ENCODE measurements at regions not wholly inside any gene's neighbourhood (a gene's known extent, or its start where the extent isn't known, plus 50 kb on each side); places are given as distances from the start of the nearest gene placed in this dataset.
"Not testable (repeated sequence)": the region's sequence is repeated elsewhere in the genome, so short reads cannot be mapped to it uniquely, and the experiment has no call there.

GRCh38 chr6:80504882-80505281, 398.4 kb downstream of the BCKDHB start:
- no peak for TF ChIP-seq EZH2phosphoT487 (IDR thresholded peaks at IDR 0.05; ENCODE audit: borderline replicate concordance, low read length)
- no peak for TF ChIP-seq CTCF (IDR thresholded peaks at IDR 0.05; ENCODE audit: low read depth, low read length, poor library complexity, severe bottlenecking)
- H3K36me3 ChIP-seq (ENCODE audit: control insufficient read depth, low read length), result no peaks in the 10 kb centered on the region
- H3K9me2 ChIP-seq (replicated peaks; ENCODE audit: control insufficient read depth, low read length), result no peaks in the 10 kb centered on the region
- no peaks in the 10 kb centered on the region for H3K4me1 ChIP-seq (ENCODE audit: control insufficient read depth, low read length)
- no peaks in the 10 kb centered on the region for H3F3A ChIP-seq (ENCODE audit: control insufficient read depth, insufficient read depth)
- H3K27ac ChIP-seq (ENCODE audit: low read depth, low read length), result no peak overlapping the region
- H3K79me2 ChIP-seq (ENCODE audit: control insufficient read depth, low read length), result no peaks in the 10 kb centered on the region
- no peaks in the 10 kb centered on the region for H3K27me3 ChIP-seq (ENCODE audit: control insufficient read depth, low read length)
- no peaks in the 10 kb centered on the region for H4K20me1 ChIP-seq (ENCODE audit: control insufficient read depth, insufficient read depth, low read depth, low read length)
- no peaks in the 10 kb centered on the region for H3K9me3 ChIP-seq (ENCODE audit: control insufficient read depth, insufficient read depth, low read length)
- no peak overlapping the region for H3K4me2 ChIP-seq (ENCODE audit: low read length)
- H3K4me3 ChIP-seq (ENCODE audit: low read length), result no peak overlapping the region

GRCh38 chr6:80503660-80504059, 397.2 kb downstream of the BCKDHB start:
- TF ChIP-seq CTCF (IDR thresholded peaks at IDR 0.05; ENCODE audit: low read depth, low read length, poor library complexity, severe bottlenecking) (no peak), EZH2phosphoT487 (IDR thresholded peaks at IDR 0.05; ENCODE audit: borderline replicate concordance, low read length) (no peak)
- no peak overlapping the region for H3K4me2 ChIP-seq (ENCODE audit: low read length)
- no peak overlapping the region for H3K27ac ChIP-seq (ENCODE audit: low read depth, low read length)

GRCh38 chr6:80502871-80503270, 396.4 kb downstream of the BCKDHB start:
- no peak for TF ChIP-seq EZH2phosphoT487 (IDR thresholded peaks at IDR 0.05; ENCODE audit: borderline replicate concordance, low read length)
- TF ChIP-seq CTCF (IDR thresholded peaks at IDR 0.05; ENCODE audit: low read depth, low read length, poor library complexity, severe bottlenecking), result no peak
- H3K79me2 ChIP-seq (ENCODE audit: control insufficient read depth, low read length), result no peaks in the 10 kb centered on the region
- H4K20me1 ChIP-seq (ENCODE audit: control insufficient read depth, insufficient read depth, low read depth, low read length), result no peaks in the 10 kb centered on the region
- no peaks in the 10 kb centered on the region for H3F3A ChIP-seq (ENCODE audit: control insufficient read depth, insufficient read depth)
- H3K9me3 ChIP-seq (ENCODE audit: control insufficient read depth, insufficient read depth, low read length), result no peaks in the 10 kb centered on the region
- H3K4me3 ChIP-seq (ENCODE audit: low read length), result no peak overlapping the region
- H3K36me3 ChIP-seq (ENCODE audit: control insufficient read depth, low read length), result no peaks in the 10 kb centered on the region
- no peak overlapping the region for H3K27ac ChIP-seq (ENCODE audit: low read depth, low read length)
- no peaks in the 10 kb centered on the region for H3K4me1 ChIP-seq (ENCODE audit: control insufficient read depth, low read length)
- H3K4me2 ChIP-seq (ENCODE audit: low read length), result no peak overlapping the region
- H3K9me2 ChIP-seq (replicated peaks; ENCODE audit: control insufficient read depth, low read length), result no peaks in the 10 kb centered on the region
- no peaks in the 10 kb centered on the region for H3K27me3 ChIP-seq (ENCODE audit: control insufficient read depth, low read length)

More at GRCh38 chr6:80503660-80504059, 397.2 kb downstream of the BCKDHB start:
- Histone ChIP-seq H3F3A (ENCODE audit: control insufficient read depth, insufficient read depth) (no peaks in the 10 kb centered on the region), H3K79me2 (ENCODE audit: control insufficient read depth, low read length) (no peaks in the 10 kb centered on the region), H3K36me3 (ENCODE audit: control insufficient read depth, low read length) (no peaks in the 10 kb centered on the region), H3K9me2 (replicated peaks; ENCODE audit: control insufficient read depth, low read length) (no peaks in the 10 kb centered on the region), H3K4me1 (ENCODE audit: control insufficient read depth, low read length) (no peaks in the 10 kb centered on the region), H3K4me3 (ENCODE audit: low read length) (no peak overlapping the region), H3K9me3 (ENCODE audit: control insufficient read depth, insufficient read depth, low read length) (no peaks in the 10 kb centered on the region), H4K20me1 (ENCODE audit: control insufficient read depth, insufficient read depth, low read depth, low read length) (no peaks in the 10 kb centered on the region), H3K27me3 (ENCODE audit: control insufficient read depth, low read length) (no peaks in the 10 kb centered on the region)

- no peak overlapping the region for H3K4me3 ChIP-seq (ENCODE audit: low read length)
- H3K27ac ChIP-seq (ENCODE audit: low read depth, low read length), result no peak overlapping the region
- no peaks in the 10 kb centered on the region for H3K79me2 ChIP-seq (ENCODE audit: control insufficient read depth, low read length)
- H3K27me3 ChIP-seq (ENCODE audit: control insufficient read depth, low read length), result no peaks in the 10 kb centered on the region
- TF ChIP-seq EZH2phosphoT487 (IDR thresholded peaks at IDR 0.05; ENCODE audit: borderline replicate concordance, low read length), result no peak
- no peak for TF ChIP-seq CTCF (IDR thresholded peaks at IDR 0.05; ENCODE audit: low read depth, low read length, poor library complexity, severe bottlenecking)
- no peaks in the 10 kb centered on the region for H3K36me3 ChIP-seq (ENCODE audit: control insufficient read depth, low read length)
- H3K4me1 ChIP-seq (ENCODE audit: control insufficient read depth, low read length), result no peaks in the 10 kb centered on the region
- no peak overlapping the region for H3K4me2 ChIP-seq (ENCODE audit: low read length)
- H3K9me3 ChIP-seq (ENCODE audit: control insufficient read depth, insufficient read depth, low read length), result no peaks in the 10 kb centered on the region
- H3F3A ChIP-seq (ENCODE audit: control insufficient read depth, insufficient read depth), result no peaks in the 10 kb centered on the region
- H4K20me1 ChIP-seq (ENCODE audit: control insufficient read depth, insufficient read depth, low read depth, low read length), result no peaks in the 10 kb centered on the region
- H3K9me2 ChIP-seq (replicated peaks; ENCODE audit: control insufficient read depth, low read length), result no peaks in the 10 kb centered on the region
Measured at GRCh38 chr6:80501636-80502035, 395.2 kb downstream of the BCKDHB start.

- H3K27ac ChIP-seq (ENCODE audit: low read depth, low read length); H3K36me3 ChIP-seq (ENCODE audit: control insufficient read depth, low read length); H3K4me2 ChIP-seq (ENCODE audit: low read length); H3K4me3 ChIP-seq (ENCODE audit: low read length); H3K4me1 ChIP-seq (ENCODE audit: control insufficient read depth, low read length); H4K20me1 ChIP-seq (ENCODE audit: control insufficient read depth, insufficient read depth, low read depth, low read length); H3K9me3 ChIP-seq (ENCODE audit: control insufficient read depth, insufficient read depth, low read length); H3K9me2 ChIP-seq (replicated peaks; ENCODE audit: control insufficient read depth, low read length); H3K79me2 ChIP-seq (ENCODE audit: control insufficient read depth, low read length); H3F3A ChIP-seq (ENCODE audit: control insufficient read depth, insufficient read depth); H3K27me3 ChIP-seq (ENCODE audit: control insufficient read depth, low read length): not testable (repeated sequence)
Measured at GRCh38 chr6:80497696-80498486, 391.4 kb downstream of the BCKDHB start.

All from DOHH2 (cell line).